ENCODE measurements at regions not wholly inside any gene's neighbourhood (a gene's known extent, or its start where the extent isn't known, plus 50 kb on each side); places are given as distances from the start of the nearest gene placed in this dataset.

DNA sequence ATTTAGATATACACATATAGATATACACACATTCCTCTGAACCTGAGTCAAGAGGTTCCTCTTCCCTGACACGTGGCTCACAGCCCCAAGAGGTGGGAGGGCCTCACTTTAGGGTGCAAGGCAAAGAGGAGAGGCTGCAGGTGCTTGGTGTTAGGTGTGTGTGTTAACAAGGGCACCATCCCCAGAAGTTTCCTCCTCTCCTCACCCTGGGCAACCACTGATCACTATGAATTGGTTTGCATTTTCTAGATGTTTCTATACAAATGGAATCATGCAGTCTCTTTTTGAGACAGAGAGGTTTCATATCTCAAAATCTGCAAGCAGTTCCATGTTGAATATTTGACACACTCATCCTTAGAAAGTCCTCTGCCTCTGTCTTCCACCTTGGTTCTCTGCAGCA is 120.9 kb upstream of the NECTIN1 start:
- Histone ChIP-seq H3K27me3 (no peaks in the 10 kb centered on the region), H3K27ac (no peak overlapping the region), H3K36me3 (no peaks in the 10 kb centered on the region), H3K4me3 (no peak overlapping the region), H3K9me3 (no peaks in the 10 kb centered on the region), H3K9ac (ENCODE audit: low read depth in 2 of 2, low read length in 2 of 2) (no peak overlapping the region), H3K4me1 (no peaks in the 10 kb centered on the region)
- intact Hi-C loops (cut with DNase I), result no loop called here
- DNase-seq, result no peak
- TF ChIP-seq, protein P1, sequence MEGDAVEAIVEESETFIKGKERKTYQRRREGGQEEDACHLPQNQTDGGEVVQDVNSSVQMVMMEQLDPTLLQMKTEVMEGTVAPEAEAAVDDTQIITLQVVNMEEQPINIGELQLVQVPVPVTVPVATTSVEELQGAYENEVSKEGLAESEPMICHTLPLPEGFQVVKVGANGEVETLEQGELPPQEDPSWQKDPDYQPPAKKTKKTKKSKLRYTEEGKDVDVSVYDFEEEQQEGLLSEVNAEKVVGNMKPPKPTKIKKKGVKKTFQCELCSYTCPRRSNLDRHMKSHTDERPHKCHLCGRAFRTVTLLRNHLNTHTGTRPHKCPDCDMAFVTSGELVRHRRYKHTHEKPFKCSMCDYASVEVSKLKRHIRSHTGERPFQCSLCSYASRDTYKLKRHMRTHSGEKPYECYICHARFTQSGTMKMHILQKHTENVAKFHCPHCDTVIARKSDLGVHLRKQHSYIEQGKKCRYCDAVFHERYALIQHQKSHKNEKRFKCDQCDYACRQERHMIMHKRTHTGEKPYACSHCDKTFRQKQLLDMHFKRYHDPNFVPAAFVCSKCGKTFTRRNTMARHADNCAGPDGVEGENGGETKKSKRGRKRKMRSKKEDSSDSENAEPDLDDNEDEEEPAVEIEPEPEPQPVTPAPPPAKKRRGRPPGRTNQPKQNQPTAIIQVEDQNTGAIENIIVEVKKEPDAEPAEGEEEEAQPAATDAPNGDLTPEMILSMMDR (IDR thresholded peaks at IDR 0.05), result no peak

DNA sequence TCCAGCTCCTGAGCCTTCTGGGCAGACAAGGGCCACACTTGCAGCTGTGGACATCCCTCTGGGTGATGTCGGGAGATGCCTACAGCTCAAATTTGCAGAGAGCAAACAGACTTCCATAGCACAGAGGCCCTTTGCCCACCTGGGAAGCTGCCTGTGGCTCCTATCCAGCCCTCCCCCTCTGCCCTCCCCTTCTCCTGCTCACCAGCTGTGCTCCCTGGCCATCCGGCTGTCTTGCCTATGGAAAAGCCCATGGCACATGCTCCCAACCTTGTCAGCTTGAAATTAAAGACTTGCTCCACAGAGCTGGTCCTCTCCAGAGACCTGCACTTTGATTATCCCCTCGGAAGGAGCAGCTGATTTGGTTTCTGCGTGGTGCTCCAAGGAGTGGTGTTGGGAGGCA is 118.9 kb upstream of the NECTIN1 start:
- no peak for DNase-seq
- no peak overlapping the region for H3K9ac ChIP-seq (ENCODE audit: low read depth in 2 of 2, low read length in 2 of 2)
- intact Hi-C loops (cut with DNase I), result no loop called here
- H3K9me3 ChIP-seq, result no peaks in the 10 kb centered on the region
- H3K27me3 ChIP-seq, result no peaks in the 10 kb centered on the region
- TF ChIP-seq, protein P1 (IDR thresholded peaks at IDR 0.05), result no peak
- no peak overlapping the region for H3K27ac ChIP-seq
- H3K36me3 ChIP-seq, result no peaks in the 10 kb centered on the region
- H3K4me3 ChIP-seq, result no peak overlapping the region
- H3K4me1 ChIP-seq, result no peaks in the 10 kb centered on the region

DNA sequence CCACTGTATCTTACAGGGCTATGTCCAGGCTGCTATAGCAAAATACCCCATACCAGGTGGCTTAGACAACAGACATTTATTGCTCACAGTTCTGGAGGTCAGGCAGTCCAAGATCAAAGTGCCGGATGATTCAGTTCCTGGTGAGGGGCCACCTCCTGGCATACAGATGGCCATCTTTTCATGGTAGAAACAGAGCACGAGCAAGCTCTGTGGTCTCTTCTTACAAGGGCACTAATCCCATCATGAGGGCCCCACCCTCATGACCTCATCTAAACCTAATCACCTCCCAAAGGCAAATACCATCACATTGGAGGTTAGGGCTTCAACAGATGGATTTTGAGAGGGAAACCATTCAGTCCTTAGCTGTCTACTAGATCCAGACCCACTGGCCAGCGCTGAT is 117.4 kb upstream of the NECTIN1 start:
- Histone ChIP-seq H3K36me3 (no peaks in the 10 kb centered on the region), H3K4me1 (no peaks in the 10 kb centered on the region), H3K27ac (no peak overlapping the region), H3K27me3 (no peaks in the 10 kb centered on the region), H3K9me3 (no peaks in the 10 kb centered on the region), H3K9ac (ENCODE audit: low read depth in 2 of 2, low read length in 2 of 2) (no peak overlapping the region), H3K4me3 (no peak overlapping the region)
- TF ChIP-seq, protein P1 (IDR thresholded peaks at IDR 0.05), result no peak
- DNase-seq, result no peak
- intact Hi-C loops (cut with DNase I), result no loop called here

DNA sequence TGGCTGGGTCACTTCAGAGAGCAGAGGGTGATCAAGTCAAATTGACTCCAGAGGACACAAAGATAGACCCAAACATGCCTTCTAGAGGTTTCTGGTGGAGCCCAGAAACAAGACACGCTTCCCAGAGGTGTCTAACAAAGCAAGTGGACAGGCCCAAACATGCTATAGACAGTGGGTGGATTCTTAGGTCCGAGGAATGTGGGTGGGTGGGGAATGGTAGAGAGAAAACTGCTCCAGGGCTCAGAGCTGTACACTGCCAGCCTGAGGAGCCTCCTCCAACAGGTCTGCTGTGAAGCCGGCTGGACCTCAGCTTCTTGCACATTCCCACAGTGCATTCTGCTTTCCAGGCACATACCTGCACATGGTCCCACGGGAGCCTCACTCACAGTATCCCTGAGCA is 116.8 kb upstream of the NECTIN1 start:
- DNase-seq, result no peak
- Histone ChIP-seq H3K9me3 (no peaks in the 10 kb centered on the region), H3K4me3 (no peak overlapping the region), H3K4me1 (no peaks in the 10 kb centered on the region), H3K9ac (ENCODE audit: low read depth in 2 of 2, low read length in 2 of 2) (no peak overlapping the region), H3K27ac (no peak overlapping the region), H3K36me3 (no peaks in the 10 kb centered on the region), H3K27me3 (no peaks in the 10 kb centered on the region)
- TF ChIP-seq, protein P1 (IDR thresholded peaks at IDR 0.05), result no peak
- intact Hi-C loops (cut with DNase I), result no loop called here

DNA sequence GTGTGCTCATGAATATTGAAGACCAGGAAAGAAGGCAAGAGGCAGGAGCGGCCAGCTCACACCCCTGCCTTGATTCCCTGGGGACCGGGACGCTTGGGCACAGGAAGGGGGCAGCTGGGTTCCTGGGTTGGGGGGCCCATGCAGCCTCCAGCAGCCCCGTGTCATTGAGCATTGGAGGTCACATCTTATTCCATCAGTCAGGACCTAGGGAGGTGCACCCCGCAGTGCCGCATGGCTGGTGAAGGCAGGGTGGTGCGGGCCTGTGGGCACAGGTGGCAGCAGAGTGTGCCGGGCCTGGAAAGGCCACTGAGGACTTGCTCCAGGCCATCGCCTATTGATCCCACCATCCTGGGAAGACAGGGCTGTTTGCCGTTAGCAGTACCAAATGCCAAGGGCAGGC is 116.3 kb upstream of the NECTIN1 start:
- no peaks in the 10 kb centered on the region for H3K36me3 ChIP-seq
- H3K9me3 ChIP-seq, result no peaks in the 10 kb centered on the region
- no peak for DNase-seq
- intact Hi-C loops (cut with DNase I), result no loop called here
- TF ChIP-seq, protein P1 (IDR thresholded peaks at IDR 0.05), result no peak
- H3K9ac ChIP-seq (ENCODE audit: low read depth in 2 of 2, low read length in 2 of 2), result no peak overlapping the region
- no peaks in the 10 kb centered on the region for H3K4me1 ChIP-seq
- no peaks in the 10 kb centered on the region for H3K27me3 ChIP-seq
- H3K4me3 ChIP-seq, result no peak overlapping the region
- no peak overlapping the region for H3K27ac ChIP-seq

DNA sequence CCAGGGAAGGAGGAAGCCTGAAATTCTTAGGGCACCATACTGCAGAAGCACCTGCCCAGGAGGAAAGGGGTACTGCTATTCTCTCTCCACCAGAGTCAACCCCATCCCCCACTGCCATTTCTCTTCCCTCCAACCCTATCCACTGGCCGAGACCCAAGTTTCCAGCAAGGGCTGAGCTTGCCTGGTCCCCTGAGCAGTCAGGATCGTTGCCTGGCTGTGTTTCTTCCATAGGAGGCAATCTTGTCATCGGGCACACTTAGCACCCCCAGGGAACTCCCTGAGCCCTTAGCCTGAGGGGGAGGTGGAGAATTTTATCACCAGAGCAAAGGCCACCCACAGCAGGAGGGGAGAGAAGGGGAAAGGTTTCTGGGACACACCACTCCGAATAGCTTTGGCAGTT is 115.8 kb upstream of the NECTIN1 start:
- H3K27ac ChIP-seq, result no peak overlapping the region
- intact Hi-C loops (cut with DNase I), result no loop called here
- H3K4me3 ChIP-seq, result no peak overlapping the region
- no peak for DNase-seq
- no peaks in the 10 kb centered on the region for H3K27me3 ChIP-seq
- no peak overlapping the region for H3K9ac ChIP-seq (ENCODE audit: low read depth in 2 of 2, low read length in 2 of 2)
- no peaks in the 10 kb centered on the region for H3K9me3 ChIP-seq
- no peaks in the 10 kb centered on the region for H3K36me3 ChIP-seq
- TF ChIP-seq, protein P1 (IDR thresholded peaks at IDR 0.05), result no peak
- no peaks in the 10 kb centered on the region for H3K4me1 ChIP-seq
